ENCODE measurements at regions not wholly inside any gene's neighbourhood (a gene's known extent, or its start where the extent isn't known, plus 50 kb on each side); places are given as distances from the start of the nearest gene placed in this dataset.

GRCh38 chr5:128011339-128011738, 72.2 kb upstream of the SLC12A2 start:
- no peak for TF ChIP-seq CTCF (IDR thresholded peaks at IDR 0.05)
- no peak for TF ChIP-seq RCOR1 (IDR thresholded peaks at IDR 0.05; ENCODE audit: low read depth, low read length)
- TF ChIP-seq POLR2A (IDR thresholded peaks at IDR 0.05; ENCODE audit: low read length), result no peak
- TF ChIP-seq KDM5A (IDR thresholded peaks at IDR 0.05), result no peak
- TF ChIP-seq FOSL2 (IDR thresholded peaks at IDR 0.05), result no peak
- no peak for TF ChIP-seq FOSL2 (CRISPR knock-in tag; IDR thresholded peaks at IDR 0.05)
- TF ChIP-seq RFX5 (IDR thresholded peaks at IDR 0.05), result no peak
- no peak for TF ChIP-seq EP300 (IDR thresholded peaks at IDR 0.05)
- no peak for TF ChIP-seq CBX8 (IDR thresholded peaks at IDR 0.05)
- no peak for TF ChIP-seq REST (IDR thresholded peaks at IDR 0.05)
- no peak for TF ChIP-seq ESRRA (IDR thresholded peaks at IDR 0.05; ENCODE audit: borderline replicate concordance, low read length)
